H1 (cell line): ENCODE measurements at regions not wholly inside any gene's neighbourhood (a gene's known extent, or its start where the extent isn't known, plus 50 kb on each side); places are given as distances from the start of the nearest gene placed in this dataset.

Experiments used
- EP300 ChIP-seq, 2 experiments: IDR thresholded peaks; 1 replicate in 1 of 2; 2 replicates in 1 of 2; pipeline ENCODE4 v1.6.1; 2011 to 2012; ENCODE audit warnings: low read depth in 2 of 2, low read length in 2 of 2, mild to moderate bottlenecking in 2 of 2, borderline replicate concordance in 1 of 2, inconsistent platforms in 1 of 2, moderate library complexity in 1 of 2
- EZH2 ChIP-seq: fragments of 200-600 bp; sonication (generic); IDR thresholded peaks from 2 replicates; pipeline ENCODE4 v1.7.1; 2012; ENCODE audit warnings: low read depth, mild to moderate bottlenecking, moderate library complexity, low read length, inconsistent platforms; ENCODE audit not compliant: severe bottlenecking
- GTF2F1 ChIP-seq: IDR thresholded peaks from 2 replicates; pipeline ENCODE4 v1.6.1; 2012; ENCODE audit warnings: low read depth, low read length, improper control_type of control experiment, borderline replicate concordance
- PHF8 ChIP-seq: fragments of 200-600 bp; sonication (generic); conservative IDR thresholded peaks from 2 replicates; pipeline ENCODE4 v1.7.1; 2012; ENCODE audit warnings: low read depth, mild to moderate bottlenecking, inconsistent platforms, low read length, moderate library complexity
- POLR2A ChIP-seq, 2 experiments: IDR thresholded peaks; 1 replicate in 1 of 2; 2 replicates in 1 of 2; pipeline ENCODE4 v1.6.1; 2011; ENCODE audit warnings: low read depth in 2 of 2, low read length in 2 of 2, mild to moderate bottlenecking in 2 of 2; ENCODE audit errors: control extremely low read depth in 1 of 2
- POLR2AphosphoS5 ChIP-seq: IDR thresholded peaks from 2 replicates; pipeline ENCODE4 v1.6.1; 2011; ENCODE audit warnings: low read depth, low read length
- RNF2 ChIP-seq: fragments of 200-900, 300-1000 bp; sonication (generic); IDR thresholded peaks from 2 replicates; pipeline ENCODE4 v1.7.1; 2016; ENCODE audit warnings: borderline replicate concordance, low read depth, mild to moderate bottlenecking, antibody characterized with exemption, low read length; ENCODE audit not compliant: poor library complexity, severe bottlenecking; ENCODE audit errors: missing control alignments
- SIN3A ChIP-seq, 2 experiments: IDR thresholded peaks in 1 of 2; conservative IDR thresholded peaks in 1 of 2; 2 replicates each; pipeline ENCODE4 v1.6.1; 2011 to 2012; ENCODE audit warnings: low read length in 2 of 2, improper control_type of control experiment in 1 of 2, low read depth in 1 of 2, mild to moderate bottlenecking in 1 of 2
- SRF ChIP-seq: IDR thresholded peaks from 2 replicates; pipeline ENCODE4 v1.6.1; 2011; ENCODE audit warnings: mild to moderate bottlenecking, low read depth, low read length, moderate library complexity
- TEAD4 ChIP-seq: IDR thresholded peaks from 2 replicates; pipeline ENCODE4 v1.6.1; 2012; ENCODE audit warnings: low read depth, low read length, inconsistent platforms, mixed read lengths
- TF ChIP-seq, protein P1 (sequence below), 3 experiments: IDR thresholded peaks; 1 replicate in 2 of 3; 2 replicates in 1 of 3; pipeline versions ENCODE4 v1.5.1 to v1.6.1; 2011; ENCODE audit warnings: low read length in 3 of 3, mild to moderate bottlenecking in 3 of 3, inconsistent platforms in 2 of 3, low read depth in 1 of 3, moderate library complexity in 1 of 3; ENCODE audit not compliant: insufficient read depth in 1 of 3; ENCODE audit errors: control extremely low read depth in 1 of 3
- TF ChIP-seq, protein P2 (sequence below): IDR thresholded peaks from 2 replicates; pipeline ENCODE4 v1.6.1; 2011; ENCODE audit warnings: low read length, improper control_type of control experiment
- TF ChIP-seq, protein P3 (sequence below): IDR thresholded peaks from 2 replicates; pipeline ENCODE4 v1.6.1; 2012; ENCODE audit warnings: inconsistent platforms

DNA sequence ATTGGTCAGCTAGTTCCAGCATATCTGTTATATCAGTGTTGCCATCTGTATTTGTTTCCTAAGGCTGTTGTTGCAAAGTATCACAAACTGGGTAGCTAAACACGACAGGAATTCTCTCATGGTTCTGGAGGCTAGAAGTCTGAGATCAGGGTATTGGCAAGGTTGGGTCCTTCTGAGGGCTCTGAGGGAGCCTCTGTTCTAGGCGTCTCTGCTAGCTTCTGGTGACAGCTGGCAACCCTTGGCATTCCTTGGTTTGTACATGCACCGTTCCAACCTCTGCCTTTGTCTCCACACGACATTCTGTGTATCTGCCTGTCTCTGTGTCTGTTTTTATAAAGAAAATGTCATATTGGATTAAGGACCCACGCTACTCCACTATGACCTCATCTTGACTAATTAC lies 219.9 kb upstream of the NLRP1 start:
- TF ChIP-seq, protein P1, sequence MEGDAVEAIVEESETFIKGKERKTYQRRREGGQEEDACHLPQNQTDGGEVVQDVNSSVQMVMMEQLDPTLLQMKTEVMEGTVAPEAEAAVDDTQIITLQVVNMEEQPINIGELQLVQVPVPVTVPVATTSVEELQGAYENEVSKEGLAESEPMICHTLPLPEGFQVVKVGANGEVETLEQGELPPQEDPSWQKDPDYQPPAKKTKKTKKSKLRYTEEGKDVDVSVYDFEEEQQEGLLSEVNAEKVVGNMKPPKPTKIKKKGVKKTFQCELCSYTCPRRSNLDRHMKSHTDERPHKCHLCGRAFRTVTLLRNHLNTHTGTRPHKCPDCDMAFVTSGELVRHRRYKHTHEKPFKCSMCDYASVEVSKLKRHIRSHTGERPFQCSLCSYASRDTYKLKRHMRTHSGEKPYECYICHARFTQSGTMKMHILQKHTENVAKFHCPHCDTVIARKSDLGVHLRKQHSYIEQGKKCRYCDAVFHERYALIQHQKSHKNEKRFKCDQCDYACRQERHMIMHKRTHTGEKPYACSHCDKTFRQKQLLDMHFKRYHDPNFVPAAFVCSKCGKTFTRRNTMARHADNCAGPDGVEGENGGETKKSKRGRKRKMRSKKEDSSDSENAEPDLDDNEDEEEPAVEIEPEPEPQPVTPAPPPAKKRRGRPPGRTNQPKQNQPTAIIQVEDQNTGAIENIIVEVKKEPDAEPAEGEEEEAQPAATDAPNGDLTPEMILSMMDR (IDR thresholded peaks at IDR 0.05; ENCODE audit: control extremely low read depth in 1 of 3, insufficient read depth in 1 of 3, low read depth in 1 of 3, low read length in 3 of 3): no peak
- TF ChIP-seq PHF8 (no peak), POLR2A (IDR thresholded peaks at IDR 0.05; ENCODE audit: control extremely low read depth in 1 of 2, low read depth in 2 of 2, low read length in 2 of 2) (no peak), RNF2 (no peak), EZH2 (no peak), GTF2F1 (no peak), EP300 (IDR thresholded peaks at IDR 0.05; ENCODE audit: borderline replicate concordance in 1 of 2, low read depth in 2 of 2, low read length in 2 of 2) (no peak), SIN3A (conservative IDR thresholded peaks at IDR 0.05 in 1 of 2, IDR thresholded peaks at IDR 0.05 in 1 of 2; ENCODE audit: low read depth in 1 of 2, low read length in 2 of 2) (no peak), POLR2AphosphoS5 (no peak), TEAD4 (no peak), SRF (no peak)
- TF ChIP-seq, protein P2, sequence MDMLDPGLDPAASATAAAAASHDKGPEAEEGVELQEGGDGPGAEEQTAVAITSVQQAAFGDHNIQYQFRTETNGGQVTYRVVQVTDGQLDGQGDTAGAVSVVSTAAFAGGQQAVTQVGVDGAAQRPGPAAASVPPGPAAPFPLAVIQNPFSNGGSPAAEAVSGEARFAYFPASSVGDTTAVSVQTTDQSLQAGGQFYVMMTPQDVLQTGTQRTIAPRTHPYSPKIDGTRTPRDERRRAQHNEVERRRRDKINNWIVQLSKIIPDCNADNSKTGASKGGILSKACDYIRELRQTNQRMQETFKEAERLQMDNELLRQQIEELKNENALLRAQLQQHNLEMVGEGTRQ: no peak
- TF ChIP-seq, protein P3, sequence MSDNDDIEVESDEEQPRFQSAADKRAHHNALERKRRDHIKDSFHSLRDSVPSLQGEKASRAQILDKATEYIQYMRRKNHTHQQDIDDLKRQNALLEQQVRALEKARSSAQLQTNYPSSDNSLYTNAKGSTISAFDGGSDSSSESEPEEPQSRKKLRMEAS: no peak
